ENCODE measurements at regions not wholly inside any gene's neighbourhood (a gene's known extent, or its start where the extent isn't known, plus 50 kb on each side); places are given as distances from the start of the nearest gene placed in this dataset.

- TF ChIP-seq CTCF (IDR thresholded peaks at IDR 0.05; ENCODE audit: low read depth, low read length, poor library complexity, severe bottlenecking) (no peak), EZH2phosphoT487 (IDR thresholded peaks at IDR 0.05; ENCODE audit: borderline replicate concordance, low read length) (no peak)
Measured at GRCh38 chr15:96108405-96108804, 222.1 kb upstream of the NR2F2 start.

All from DOHH2 (cell line).